Activated CD8-positive, alpha-beta T cell treated with anti-CD3 and anti-CD28 coated beads for 36 hours (primary cell): ENCODE measurements at regions not wholly inside any gene's neighbourhood (a gene's known extent, or its start where the extent isn't known, plus 50 kb on each side); places are given as distances from the start of the nearest gene placed in this dataset.

ENCODE experiments used
- ATAC-seq: fragments of 200-7000 bp; cut with Tn5 transposase; one replicate; pipeline ENCODE4 v1.10.0; 2021; ENCODE audit warnings: mild to moderate bottlenecking, moderate library complexity
- CTCF ChIA-PET: fragments of 350-600 bp; sonication (Branson Sonifier 250); formaldehyde crosslinking; loops from one replicate; lab custom pipeline; 2021; ENCODE audit warnings: antibody characterized with exemption; lab: Charles Lee
- POLR2A ChIA-PET: fragments of 350-600 bp; sonication (Branson Sonifier 250); formaldehyde crosslinking; loops from one replicate; lab custom pipeline; 2021; ENCODE audit warnings: antibody characterized with exemption; lab: Charles Lee
- DNase-seq: peaks from one replicate; pipeline ENCODE4 v3.0.0-alpha.2; 2020
- H3K27ac Mint-ChIP-seq: one replicate; pipeline ENCODE4 v1.8.0; 2021; ENCODE audit warnings: mild to moderate bottlenecking, mixed read lengths
- H3K27me3 Mint-ChIP-seq: one replicate; pipeline ENCODE4 v1.8.0; 2021; ENCODE audit warnings: mixed read lengths
- H3K36me3 Mint-ChIP-seq: one replicate; pipeline ENCODE4 v1.8.0; 2021; ENCODE audit warnings: low read depth, mixed read lengths
- H3K4me1 Mint-ChIP-seq: one replicate; pipeline ENCODE4 v1.8.0; 2021; ENCODE audit warnings: low read depth, mixed read lengths
- H3K4me3 Mint-ChIP-seq: one replicate; pipeline ENCODE4 v1.8.0; 2021; ENCODE audit warnings: mild to moderate bottlenecking, moderate library complexity, mixed read lengths
- H3K9me3 Mint-ChIP-seq: one replicate; pipeline ENCODE4 v1.8.0; 2021; ENCODE audit warnings: mixed read lengths
- CTCF ChIP-seq: fragments of 200-600 bp; IDR thresholded peaks from one replicate; pipeline ENCODE4 v1.8.0; 2022; ENCODE audit warnings: antibody characterized with exemption, mild to moderate bottlenecking
- intact Hi-C: fragments of 100-400 bp; cut with micrococcal nuclease; formaldehyde crosslinking; loops from one replicate; pipeline ENCODE4 v1.10.0; 2022

GRCh38 chr5:143934821-143935220 is 122.9 kb downstream of the HMHB1 start:
- Mint-ChIP-seq H3K27ac (no peak overlapping the region), H3K4me1 (no peaks in the 10 kb centered on the region), H3K9me3 (peaks cover 13% of the 10 kb centered on the region), H3K27me3 (no peaks in the 10 kb centered on the region), H3K36me3 (no peaks in the 10 kb centered on the region), H3K4me3 (no peak overlapping the region)
- no peak for ATAC-seq
- no peak for TF ChIP-seq CTCF
- ChIA-PET CTCF (no interaction called here), POLR2A (no interaction called here)
- intact Hi-C loops: no loop called here
- no peak for DNase-seq

- ATAC-seq: no peak
- Mint-ChIP-seq H3K27me3 (no peaks in the 10 kb centered on the region), H3K36me3 (no peaks in the 10 kb centered on the region), H3K4me3 (no peak overlapping the region), H3K4me1 (no peaks in the 10 kb centered on the region), H3K27ac (no peak overlapping the region), H3K9me3 (peaks cover 18% of the 10 kb centered on the region)
- CTCF ChIA-PET: interaction anchor here (1.3 kb wide), 1 partner anchor 17 kb away, joined by 4 read pairs; no protein-coding TSS in a partner anchor
- POLR2A ChIA-PET: no interaction called here
- no peak for DNase-seq
- TF ChIP-seq CTCF: no peak
- intact Hi-C loops: no loop called here
These were observed 126.3 kb downstream of the HMHB1 start for GRCh38 chr5:143938230-143938629.

GRCh38 chr5:143946837-143947236 is 134.9 kb downstream of the HMHB1 start:
- ChIA-PET POLR2A (no interaction called here), CTCF (no interaction called here)
- no peaks in the 10 kb centered on the region for H3K36me3 Mint-ChIP-seq
- intact Hi-C loops: no loop called here
- H3K27me3 Mint-ChIP-seq: peaks cover 1% of the 10 kb centered on the region
- H3K27ac Mint-ChIP-seq: no peak overlapping the region
- H3K9me3 Mint-ChIP-seq: peaks cover 10% of the 10 kb centered on the region
- no peak for TF ChIP-seq CTCF
- DNase-seq (no peak), ATAC-seq (no peak)
- H3K4me3 Mint-ChIP-seq: no peak overlapping the region
- H3K4me1 Mint-ChIP-seq: no peaks in the 10 kb centered on the region

GRCh38 chr5:143947313-143947712 is 135.4 kb downstream of the HMHB1 start:
- no peak overlapping the region for H3K4me3 Mint-ChIP-seq
- ChIA-PET POLR2A (no interaction called here), CTCF (no interaction called here)
- no peaks in the 10 kb centered on the region for H3K36me3 Mint-ChIP-seq
- ATAC-seq (no peak), DNase-seq (no peak)
- peaks cover 10% of the 10 kb centered on the region for H3K9me3 Mint-ChIP-seq
- intact Hi-C loops: no loop called here
- H3K4me1 Mint-ChIP-seq: no peaks in the 10 kb centered on the region
- peaks cover 1% of the 10 kb centered on the region for H3K27me3 Mint-ChIP-seq
- no peak overlapping the region for H3K27ac Mint-ChIP-seq
- TF ChIP-seq CTCF: no peak

GRCh38 chr5:143952809-143953208 is 140.8 kb downstream of the HMHB1 start:
- Mint-ChIP-seq H3K4me3 (no peak overlapping the region), H3K9me3 (no peaks in the 10 kb centered on the region), H3K4me1 (no peaks in the 10 kb centered on the region), H3K36me3 (no peaks in the 10 kb centered on the region), H3K27me3 (peaks cover 4% of the 10 kb centered on the region), H3K27ac (no peak overlapping the region)
- ATAC-seq (no peak), DNase-seq (no peak)
- POLR2A ChIA-PET: no interaction called here
- intact Hi-C loops: no loop called here
- TF ChIP-seq CTCF: no peak
- CTCF ChIA-PET: no interaction called here
